ENCODE measurements at regions not wholly inside any gene's neighbourhood (a gene's known extent, or its start where the extent isn't known, plus 50 kb on each side); places are given as distances from the start of the nearest gene placed in this dataset.

GRCh38 chr15:79169526-79170133 lies 79.0 kb upstream of the RASGRF1 start:
- Histone ChIP-seq H3K27me3 (no peaks in the 10 kb centered on the region), H3K9me3 (no peaks in the 10 kb centered on the region), H3K27ac (no peak overlapping the region), H3K36me3 (ENCODE audit: low read depth, missing control alignments) (no peaks in the 10 kb centered on the region), H3K4me1 (peaks cover 5% of the 10 kb centered on the region), H3K4me3 (no peak overlapping the region)
- no peak for TF ChIP-seq POLR2A (IDR thresholded peaks at IDR 0.05)
- TF ChIP-seq CTCF (IDR thresholded peaks at IDR 0.05), result no peak
- 63 to 75% methylated on average over 4 of the region's 4 CpGs for WGBS, 2 donors
- no peak for DNase-seq
- intact Hi-C loops (cut with DNase I; ENCODE audit: low total_unique reads), result no loop called here

- Histone ChIP-seq H3K27ac (no peak overlapping the region), H3K36me3 (ENCODE audit: low read depth, missing control alignments) (no peaks in the 10 kb centered on the region), H3K27me3 (no peaks in the 10 kb centered on the region), H3K9me3 (no peaks in the 10 kb centered on the region), H3K4me3 (no peak overlapping the region), H3K4me1 (peaks cover 5% of the 10 kb centered on the region)
- intact Hi-C loops (cut with DNase I; ENCODE audit: low total_unique reads), result no loop called here
- TF ChIP-seq POLR2A (IDR thresholded peaks at IDR 0.05) (no peak), CTCF (IDR thresholded peaks at IDR 0.05) (no peak)
- DNase-seq, result peak; percentile 48
- WGBS, 2 donors, result 43 to 53% methylated on average over 5 to 6 of the region's 6 CpGs
Observed at GRCh38 chr15:79168922-79169456, 78.4 kb upstream of the RASGRF1 start.

- no peaks in the 10 kb centered on the region for H3K36me3 ChIP-seq (ENCODE audit: low read depth, missing control alignments)
- H3K27me3 ChIP-seq, result no peaks in the 10 kb centered on the region
- H3K4me1 ChIP-seq, result peaks cover 5% of the 10 kb centered on the region
- no peak overlapping the region for H3K4me3 ChIP-seq
- H3K9me3 ChIP-seq, result no peaks in the 10 kb centered on the region
- 81 to 91% methylated on average over 2 of the region's 2 CpGs for WGBS, 2 donors
- no peak for DNase-seq
- H3K27ac ChIP-seq, result no peak overlapping the region
- TF ChIP-seq POLR2A (IDR thresholded peaks at IDR 0.05), result no peak
- TF ChIP-seq CTCF (IDR thresholded peaks at IDR 0.05), result no peak
- intact Hi-C loops (cut with DNase I; ENCODE audit: low total_unique reads), result no loop called here
Observed at GRCh38 chr15:79167776-79168175, 77.2 kb upstream of the RASGRF1 start.

GRCh38 chr15:79166311-79166955 lies 75.9 kb upstream of the RASGRF1 start:
- no peak for DNase-seq

More at GRCh38 chr15:79166311-79166955, 75.9 kb upstream of the RASGRF1 start:
- H3K27me3 ChIP-seq, result no peaks in the 10 kb centered on the region
- H3K27ac ChIP-seq, result no peak overlapping the region
- TF ChIP-seq POLR2A (IDR thresholded peaks at IDR 0.05), result no peak
- TF ChIP-seq CTCF (IDR thresholded peaks at IDR 0.05), result no peak
- no peaks in the 10 kb centered on the region for H3K36me3 ChIP-seq (ENCODE audit: low read depth, missing control alignments)
- peaks cover 5% of the 10 kb centered on the region for H3K4me1 ChIP-seq
- no peaks in the 10 kb centered on the region for H3K9me3 ChIP-seq
- no peak overlapping the region for H3K4me3 ChIP-seq
- 92 to 93% methylated on average over 5 of the region's 5 CpGs for WGBS, 2 donors
- intact Hi-C loops (cut with DNase I; ENCODE audit: low total_unique reads), result no loop called here

Data from testis (tissue), 2 donors.